HG02943 (cell line): ENCODE measurements at regions not wholly inside any gene's neighbourhood (a gene's known extent, or its start where the extent isn't known, plus 50 kb on each side); places are given as distances from the start of the nearest gene placed in this dataset.

Source experiments
- ATAC-seq: cut with Tn5 transposase; IDR thresholded peaks from one replicate; pipeline ENCODE4 v1.9.1; 2021; ENCODE audit warnings: mild to moderate bottlenecking, low read depth, moderate library complexity; ENCODE audit not compliant: unreplicated experiment

- ATAC-seq = no peak
Observed at GRCh38 chr2:52918551-52918950, 849.1 kb upstream of the CHAC2 start.

- ATAC-seq = no peak
Observed at GRCh38 chr2:52916981-52917380, 850.6 kb upstream of the CHAC2 start.

GRCh38 chr2:52904355-52904891 lies 863.2 kb upstream of the CHAC2 start:
- no peak for ATAC-seq

GRCh38 chr2:52897511-52898044 lies 870.0 kb upstream of the CHAC2 start:
- no peak for ATAC-seq

GRCh38 chr2:52895726-52896340 lies 871.8 kb upstream of the CHAC2 start:
- ATAC-seq = no peak

GRCh38 chr2:52886556-52886955 lies 881.0 kb upstream of the CHAC2 start:
- no peak for ATAC-seq

GRCh38 chr2:52884761-52885352 lies 882.7 kb upstream of the CHAC2 start:
- no peak for ATAC-seq

GRCh38 chr2:52882974-52883373 lies 884.6 kb upstream of the CHAC2 start:
- no peak for ATAC-seq

- no peak for ATAC-seq
Observed at GRCh38 chr2:52881606-52882005, 886.0 kb upstream of the CHAC2 start.

GRCh38 chr2:52880872-52881271 lies 886.7 kb upstream of the CHAC2 start:
- ATAC-seq = no peak

GRCh38 chr2:52879561-52879960 lies 888.0 kb upstream of the CHAC2 start:
- ATAC-seq = no peak

GRCh38 chr2:52877703-52878102 lies 889.9 kb upstream of the CHAC2 start:
- ATAC-seq = no peak

- ATAC-seq = no peak
Observed at GRCh38 chr2:52874466-52875106, 893.0 kb upstream of the CHAC2 start.

GRCh38 chr2:52862801-52863200 lies 904.8 kb upstream of the CHAC2 start:
- no peak for ATAC-seq

GRCh38 chr2:52861596-52861995 lies 906.0 kb upstream of the CHAC2 start:
- no peak for ATAC-seq

- ATAC-seq = no peak
Observed at GRCh38 chr2:52859065-52859464, 908.5 kb upstream of the CHAC2 start.

GRCh38 chr2:52857722-52858121 lies 909.9 kb upstream of the CHAC2 start:
- ATAC-seq = no peak

GRCh38 chr2:52852006-52852405 lies 915.6 kb upstream of the CHAC2 start:
- no peak for ATAC-seq

GRCh38 chr2:52844701-52845423 lies 922.7 kb upstream of the CHAC2 start:
- ATAC-seq = no peak

- no peak for ATAC-seq
Observed at GRCh38 chr2:52835909-52836308, 931.7 kb upstream of the CHAC2 start.

GRCh38 chr2:52831216-52831615 lies 936.4 kb upstream of the CHAC2 start:
- ATAC-seq = no peak
